ENCODE measurements at regions not wholly inside any gene's neighbourhood (a gene's known extent, or its start where the extent isn't known, plus 50 kb on each side); places are given as distances from the start of the nearest gene placed in this dataset.

GRCh38 chr1:29452463-29453230 is 216.3 kb downstream of the PTPRU start:
- H3K9ac ChIP-seq (ENCODE audit: low read depth in 1 of 2, low read length in 2 of 2) = no peak overlapping the region
- H3K4me3 ChIP-seq (ENCODE audit: low read depth in 1 of 3, low read length in 3 of 3) = no peak overlapping the region
- WGBS = 79% methylated on average over 10 of the region's 10 CpGs
- H3K27me3 ChIP-seq (ENCODE audit: control insufficient read depth in 4 of 4, insufficient read depth in 4 of 4, low read length in 3 of 4) = no peaks in the 10 kb centered on the region
- H3K36me3 ChIP-seq (ENCODE audit: control insufficient read depth in 4 of 4, insufficient read depth in 3 of 4, low read depth in 1 of 4, low read length in 3 of 4) = no peaks in the 10 kb centered on the region
- H3K27ac ChIP-seq (ENCODE audit: low read depth in 1 of 2, low read length in 2 of 2) = no peak overlapping the region
- peaks cover 0 to 7% (median 4%) of the 10 kb centered on the region in 4 donors for H3K4me1 ChIP-seq (ENCODE audit: control insufficient read depth in 4 of 4, insufficient read depth in 4 of 4, low read length in 3 of 4)
- DNase-seq (ENCODE audit: low spot score) = no peak
- TF ChIP-seq ZBTB33 (IDR thresholded peaks at IDR 0.05) (no peak), FOXA2 (IDR thresholded peaks at IDR 0.05) (no peak), RAD21 (IDR thresholded peaks at IDR 0.05) (no peak), REST (IDR thresholded peaks at IDR 0.05) (no peak), FOXA1 (IDR thresholded peaks at IDR 0.05) (no peak), YY1 (IDR thresholded peaks at IDR 0.05) (no peak), MAX (IDR thresholded peaks at IDR 0.05) (no peak), NR2F2 (IDR thresholded peaks at IDR 0.05) (no peak), SP1 (IDR thresholded peaks at IDR 0.05) (no peak), HNF4G (IDR thresholded peaks at IDR 0.05) (no peak), ATF3 (IDR thresholded peaks at IDR 0.05) (no peak), RXRA (IDR thresholded peaks at IDR 0.05) (no peak), CTCF (IDR thresholded peaks at IDR 0.05; ENCODE audit: low read depth, low read length, missing input control) (no peak), GABPA (IDR thresholded peaks at IDR 0.05 in 1 of 2, conservative IDR thresholded peaks at IDR 0.05 in 1 of 2) (no peak), JUND (IDR thresholded peaks at IDR 0.05) (no peak), EGR1 (IDR thresholded peaks at IDR 0.05; ENCODE audit: low read depth in 2 of 2) (no peak), HNF4A (conservative IDR thresholded peaks at IDR 0.05) (no peak), TAF1 (conservative IDR thresholded peaks at IDR 0.05) (no peak)
- H3K9me3 ChIP-seq (ENCODE audit: control insufficient read depth in 4 of 4, low read length in 3 of 4) = no peaks in the 10 kb centered on the region
